Stomach (tissue), 8 donors: ENCODE measurements at regions not wholly inside any gene's neighbourhood (a gene's known extent, or its start where the extent isn't known, plus 50 kb on each side); places are given as distances from the start of the nearest gene placed in this dataset.
"Not testable (repeated sequence)": the region's sequence is repeated elsewhere in the genome, so short reads cannot be mapped to it uniquely, and the experiment has no call there.

Source experiments
- DNase-seq, 2 donors: peaks; one replicate each; pipeline versions ENCODE4 v3.0.0 to v3.0.0-alpha.2; 2013 to 2019
- H3K27ac ChIP-seq, 5 donors: fragments of 200-600 bp in 4 of 5; sonication (generic) in 4 of 5; one replicate each; pipeline ENCODE4 v1.5.1; 2013 to 2019; ENCODE audit warnings: mild to moderate bottlenecking in 1 of 5, moderate library complexity in 1 of 5
- H3K27me3 ChIP-seq, 3 donors: fragments of 200-600 bp; sonication (generic); one replicate each; pipeline ENCODE4 v1.5.1; 2017 to 2019; ENCODE audit warnings: mixed run types in 1 of 3
- H3K36me3 ChIP-seq, 4 donors: fragments of 200-600 bp; sonication (generic); 1 replicate in 3 of 4; 2 replicates in 1 of 4; pipeline ENCODE4 v1.5.1; 2016 to 2019
- H3K4me1 ChIP-seq, 4 donors: fragments of 200-600 bp; sonication (generic); one replicate each; pipeline ENCODE4 v1.5.1; 2016 to 2019
- H3K4me3 ChIP-seq, 4 donors: fragments of 200-600 bp; sonication (generic) in 3 of 4; one replicate each; pipeline ENCODE4 v1.5.1; 2016 to 2019; ENCODE audit warnings: mild to moderate bottlenecking in 1 of 4
- H3K9me3 ChIP-seq, 4 donors: fragments of 200-600 bp; sonication (generic); one replicate each; pipeline ENCODE4 v1.5.1; 2016 to 2019
- CTCF ChIP-seq, 7 experiments: fragments of 450-650 bp in 4 of 7; fragments of 200-600 bp in 3 of 7; sonication (generic) in 3 of 7; IDR thresholded peaks; one replicate each; pipeline ENCODE4 v1.5.1; 2016 to 2019; ENCODE audit warnings: antibody characterized with exemption in 7 of 7, control low read depth in 2 of 7, mild to moderate bottlenecking in 1 of 7
- EP300 ChIP-seq: sonication (generic); formaldehyde crosslinking; IDR thresholded peaks from one replicate; pipeline ENCODE4 v1.6.1; 2017; ENCODE audit warnings: antibody characterized with exemption
- POLR2A ChIP-seq, 4 donors: fragments of 450-650 bp; IDR thresholded peaks; one replicate each; pipeline ENCODE4 v1.6.1; 2016; ENCODE audit warnings: antibody characterized with exemption in 4 of 4, control low read depth in 2 of 4, mild to moderate bottlenecking in 1 of 4, moderate library complexity in 1 of 4
- POLR2AphosphoS5 ChIP-seq, 3 donors: sonication (generic); formaldehyde crosslinking; IDR thresholded peaks; one replicate each; pipeline ENCODE4 v1.6.1; 2016; ENCODE audit warnings: antibody characterized with exemption in 3 of 3
- WGBS, 5 donors: extraction: QIAGEN DNeasy Blood & Tissue Kit in 3 of 5; methylation state at CpG; one replicate each; pipeline versions ENCODE4 v1.1.5 to v1.1.7; 2013 to 2018; 5-methylcytosine and 5-hydroxymethylcytosine counted together
- intact Hi-C: fragments of 100-400 bp; cut with DNase I; formaldehyde crosslinking; loops from one replicate; pipeline ENCODE4 v1.15.1; 2023; ENCODE audit warnings: low total_unique reads
- donor health status: healthy with polysubstance abuse.
- donor health status: Bipolar disorder and iron deficiency.
- donor health status: healthy.

GRCh38 chr20:29409833-29410805, 1847.3 kb upstream of the DEFB115 start:
- no peak for DNase-seq
- TF ChIP-seq POLR2AphosphoS5 (IDR thresholded peaks at IDR 0.05) (no peak), EP300 (no peak), POLR2A (IDR thresholded peaks at IDR 0.05) (no peak), CTCF (IDR thresholded peaks at IDR 0.05) (no peak)
- intact Hi-C loops: no loop called here
- Histone ChIP-seq H3K4me3 (peak overlapping the region in 1 of 4 donors; percentile 46), H3K27me3 (peaks cover 0 to 63% (median 0%) of the 10 kb centered on the region in 3 donors), H3K27ac (no peak overlapping the region), H3K4me1 (peaks cover 0 to 31% (median 0%) of the 10 kb centered on the region in 4 donors), H3K36me3 (no peaks in the 10 kb centered on the region), H3K9me3 (peaks cover 4 to 50% (median 24%) of the 10 kb centered on the region in 4 donors)
- 43 to 51% (median 46%) methylated on average over 36 to 57 of the region's 57 CpGs for WGBS, 5 donors

- peaks cover 4 to 49% (median 24%) of the 10 kb centered on the region in 4 donors for H3K9me3 ChIP-seq
- intact Hi-C loops: no loop called here
- TF ChIP-seq POLR2A (IDR thresholded peaks at IDR 0.05): no peak
- no peak for TF ChIP-seq CTCF (IDR thresholded peaks at IDR 0.05)
- no peak for TF ChIP-seq POLR2AphosphoS5 (IDR thresholded peaks at IDR 0.05)
- no peak for TF ChIP-seq EP300
- H3K27me3 ChIP-seq: peaks cover 0 to 57% (median 0%) of the 10 kb centered on the region in 3 donors
- H3K4me3 ChIP-seq: peak overlapping the region in 1 of 4 donors; percentile 46
- no peaks in the 10 kb centered on the region for H3K36me3 ChIP-seq
- H3K4me1 ChIP-seq: peaks cover 0 to 31% (median 0%) of the 10 kb centered on the region in 4 donors
- WGBS, 5 donors: 44 to 61% (median 50%) methylated on average over 36 to 44 of the region's 44 CpGs
- peak overlapping the region in 1 of 5 donors; percentile 11 for H3K27ac ChIP-seq
- DNase-seq: no peak
These were observed 1846.5 kb upstream of the DEFB115 start for GRCh38 chr20:29410806-29411457.

- peaks cover 0 to 55% (median 0%) of the 10 kb centered on the region in 3 donors for H3K27me3 ChIP-seq
- peaks cover 4 to 44% (median 24%) of the 10 kb centered on the region in 4 donors for H3K9me3 ChIP-seq
- H3K27ac ChIP-seq, DNase-seq, H3K36me3 ChIP-seq, intact Hi-C loops: not testable (repeated sequence)
- H3K4me1 ChIP-seq: peaks cover 0 to 31% (median 0%) of the 10 kb centered on the region in 4 donors
- H3K4me3 ChIP-seq: peak overlapping the region in 1 of 4 donors; percentile 46
- WGBS, 5 donors: 50 to 63% (median 53%) methylated on average over 29 to 30 of the region's 30 CpGs
These were observed 1846.0 kb upstream of the DEFB115 start for GRCh38 chr20:29411458-29411820.

GRCh38 chr20:29419378-29419777, 1838.1 kb upstream of the DEFB115 start:
- Histone ChIP-seq H3K9me3 (no peaks in the 10 kb centered on the region), H3K4me1 (no peaks in the 10 kb centered on the region), H3K27ac (no peak overlapping the region), H3K27me3 (peaks cover 0 to 16% (median 0%) of the 10 kb centered on the region in 3 donors), H3K4me3 (no peak overlapping the region), H3K36me3 (no peaks in the 10 kb centered on the region)
- DNase-seq: no peak
- no peak for TF ChIP-seq CTCF (IDR thresholded peaks at IDR 0.05)
- no peak for TF ChIP-seq EP300
- intact Hi-C loops: no loop called here
